ENCODE measurements at regions not wholly inside any gene's neighbourhood (a gene's known extent, or its start where the extent isn't known, plus 50 kb on each side); places are given as distances from the start of the nearest gene placed in this dataset.

- DNase-seq (ENCODE audit: low read depth), result no peak
These were observed 115.9 kb downstream of the LY86 start for GRCh38 chr6:6704103-6705060.

- no peak for DNase-seq (ENCODE audit: low read depth)
These were observed 116.5 kb downstream of the LY86 start for GRCh38 chr6:6705061-6705425.

GRCh38 chr6:6705915-6706675, 117.6 kb downstream of the LY86 start:
- no peak for DNase-seq (ENCODE audit: low read depth)

- DNase-seq (ENCODE audit: low read depth), result no peak
These were observed 118.6 kb downstream of the LY86 start for GRCh38 chr6:6707143-6707542.

GRCh38 chr6:6709106-6709505, 120.6 kb downstream of the LY86 start:
- no peak for DNase-seq (ENCODE audit: low read depth)

GRCh38 chr6:6711031-6711785, 122.7 kb downstream of the LY86 start:
- no peak for DNase-seq (ENCODE audit: low read depth)

GRCh38 chr6:6711832-6712448, 123.4 kb downstream of the LY86 start:
- no peak for DNase-seq (ENCODE audit: low read depth)

- DNase-seq (ENCODE audit: low read depth), result no peak
These were observed 124.2 kb downstream of the LY86 start for GRCh38 chr6:6712449-6713403.

- no peak for DNase-seq (ENCODE audit: low read depth)
These were observed 125.1 kb downstream of the LY86 start for GRCh38 chr6:6713657-6714056.

- DNase-seq (ENCODE audit: low read depth), result no peak
These were observed 125.8 kb downstream of the LY86 start for GRCh38 chr6:6714118-6714897.

GRCh38 chr6:6714953-6715352, 126.4 kb downstream of the LY86 start:
- no peak for DNase-seq (ENCODE audit: low read depth)

GRCh38 chr6:6715465-6715864, 126.9 kb downstream of the LY86 start:
- DNase-seq (ENCODE audit: low read depth), result no peak

- no peak for DNase-seq (ENCODE audit: low read depth)
These were observed 128.7 kb downstream of the LY86 start for GRCh38 chr6:6716998-6717763.

- DNase-seq (ENCODE audit: low read depth), result no peak
These were observed 129.4 kb downstream of the LY86 start for GRCh38 chr6:6717953-6718352.

GRCh38 chr6:6721606-6722005, 133.1 kb downstream of the LY86 start:
- DNase-seq (ENCODE audit: low read depth), result no peak

GRCh38 chr6:6722195-6722594, 133.7 kb downstream of the LY86 start:
- DNase-seq (ENCODE audit: low read depth), result no peak

GRCh38 chr6:6723361-6723760, 134.8 kb downstream of the LY86 start:
- DNase-seq (ENCODE audit: low read depth), result no peak

GRCh38 chr6:6723921-6724538, 135.5 kb downstream of the LY86 start:
- no peak for DNase-seq (ENCODE audit: low read depth)
